Astrocyte (in vitro differentiated cells and primary cell): ENCODE measurements at regions not wholly inside any gene's neighbourhood (a gene's known extent, or its start where the extent isn't known, plus 50 kb on each side); places are given as distances from the start of the nearest gene placed in this dataset.

Experiments
- CTCF ChIP-seq: IDR thresholded peaks from 2 replicates; pipeline ENCODE4 v1.5.1; 2011; ENCODE audit warnings: low read depth, mild to moderate bottlenecking, inconsistent platforms, low read length, moderate library complexity; ENCODE audit not compliant: insufficient read depth
- EZH2 ChIP-seq: IDR thresholded peaks from 2 replicates; pipeline ENCODE4 v1.6.1; 2012; ENCODE audit warnings: mild to moderate bottlenecking, low read length, inconsistent platforms; ENCODE audit not compliant: insufficient read depth

DNA sequence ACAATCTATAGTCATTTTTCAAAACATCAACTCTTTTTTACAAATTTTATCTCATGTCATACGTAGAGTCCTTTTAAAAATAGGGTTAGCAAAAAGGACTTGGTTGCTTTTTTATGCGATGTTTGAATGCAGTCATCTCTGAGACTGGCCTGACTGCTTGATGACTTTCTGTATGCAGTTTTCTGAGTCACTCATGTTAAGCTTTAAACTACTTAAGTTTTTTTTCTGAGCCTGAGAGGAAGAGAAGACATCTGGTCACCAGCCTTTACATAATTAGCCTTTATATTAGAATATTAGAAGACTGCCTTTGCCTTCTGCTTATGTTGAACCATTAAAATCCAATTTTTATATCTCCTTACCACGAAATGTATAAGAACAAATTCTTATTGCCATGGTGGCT is 834.4 kb upstream of the MBL2 start:
- TF ChIP-seq CTCF (no peak), EZH2 (no peak)
